H1 (cell line): ENCODE measurements at regions not wholly inside any gene's neighbourhood (a gene's known extent, or its start where the extent isn't known, plus 50 kb on each side); places are given as distances from the start of the nearest gene placed in this dataset.

ENCODE experiments used
- CTCF ChIA-PET: fragments of 300-600 bp; sonication (Branson Sonifier 250); formaldehyde crosslinking; loops from one replicate; lab custom pipeline; 2021; ENCODE audit not compliant: partially characterized antibody; lab: Charles Lee
- POLR2A ChIA-PET: fragments of 300-600 bp; sonication (Branson Sonifier 250); formaldehyde crosslinking; loops from one replicate; lab custom pipeline; 2021; ENCODE audit warnings: inconsistent platforms; ENCODE audit not compliant: partially characterized antibody; lab: Charles Lee
- DNase-seq, 2 experiments: peaks; one replicate each; pipeline versions ENCODE4 v3.0.0 to v3.0.0-alpha.2; 2010 to 2022; ENCODE audit warnings: low spot score in 2 of 2, low read depth in 1 of 2, mixed read lengths in 1 of 2
- FAIRE-seq: peaks from 2 replicates; lab custom pipeline; 2011; peaks lifted over from hg19 to GRCh38; lab: Jason Lieb, UNC
- H2AFZ ChIP-seq: 2 replicates; pipeline ENCODE4 v1.8.1; 2012; ENCODE audit warnings: low read length, inconsistent platforms
- H2AK5ac ChIP-seq: 2 replicates; pipeline ENCODE4 v1.6.1; 2013; ENCODE audit warnings: low read depth, low read length
- H2BK120ac ChIP-seq: replicated peaks from 2 replicates; pipeline ENCODE3; 2013; ENCODE audit warnings: low read depth, low read length, inconsistent platforms
- H2BK12ac ChIP-seq: 2 replicates; pipeline ENCODE4 v1.6.1; 2013; ENCODE audit warnings: low read depth, low read length
- H2BK15ac ChIP-seq: 2 replicates; pipeline ENCODE4 v1.6.1; 2013; ENCODE audit warnings: low read length
- H2BK20ac ChIP-seq: 2 replicates; pipeline ENCODE4 v1.6.1; 2013; ENCODE audit warnings: low read length
- H2BK5ac ChIP-seq: 2 replicates; pipeline ENCODE4 v1.6.1; 2013; ENCODE audit warnings: low read depth, low read length
- H3K14ac ChIP-seq: 2 replicates; pipeline ENCODE4 v1.6.1; 2013; ENCODE audit warnings: inconsistent platforms; ENCODE audit not compliant: insufficient read length
- H3K18ac ChIP-seq: 2 replicates; pipeline ENCODE4 v1.6.1; 2013; ENCODE audit warnings: low read length; ENCODE audit errors: extremely low read depth
- H3K23ac ChIP-seq: 2 replicates; pipeline ENCODE4 v1.6.1; 2013; ENCODE audit warnings: inconsistent platforms; ENCODE audit not compliant: insufficient read length
- H3K23me2 ChIP-seq: 2 replicates; pipeline ENCODE4 v1.6.1; 2013; ENCODE audit warnings: low read depth, low read length
- H3K27ac ChIP-seq: 2 replicates; pipeline ENCODE4 v1.6.1; 2011; ENCODE audit warnings: low read depth, low read length, inconsistent platforms
- H3K27me3 ChIP-seq, 4 experiments: replicated peaks in 1 of 4; 1 replicate in 1 of 4; 2 replicates in 3 of 4; pipeline versions ENCODE4 v1.6.1 to v1.8.1; 2011 to 2013; ENCODE audit warnings: low read length in 3 of 4, mild to moderate bottlenecking in 3 of 4, inconsistent platforms in 2 of 4, mixed read lengths in 2 of 4, moderate library complexity in 1 of 4; ENCODE audit not compliant: control insufficient read depth in 3 of 4, insufficient read depth in 3 of 4; ENCODE audit errors: extremely low read depth in 1 of 4
- H3K36me3 ChIP-seq, 4 experiments: 2 replicates each; pipeline versions ENCODE4 v1.6.1 to v1.8.1; 2011 to 2013; ENCODE audit warnings: mild to moderate bottlenecking in 4 of 4, low read length in 3 of 4, moderate library complexity in 2 of 4, control low read depth in 1 of 4, inconsistent platforms in 1 of 4; ENCODE audit not compliant: insufficient read depth in 4 of 4, control insufficient read depth in 2 of 4
- H3K4ac ChIP-seq: replicated peaks from 2 replicates; pipeline ENCODE3; 2013; ENCODE audit warnings: low read length, low read depth, mixed read lengths, inconsistent platforms; ENCODE audit not compliant: insufficient read length
- H3K4me1 ChIP-seq, 4 experiments: replicated peaks in 1 of 4; 1 replicate in 1 of 4; 2 replicates in 3 of 4; pipeline versions ENCODE4 v1.6.1 to v1.8.1; 2011 to 2013; ENCODE audit warnings: low read length in 3 of 4, inconsistent platforms in 2 of 4, mixed read lengths in 1 of 4; ENCODE audit not compliant: insufficient read depth in 4 of 4, control insufficient read depth in 3 of 4
- H3K4me2 ChIP-seq, 2 experiments: 2 replicates each; pipeline versions ENCODE4 v1.6.1 to v1.8.1; 2011 to 2013; ENCODE audit warnings: low read depth in 2 of 2, low read length in 2 of 2, control low read depth in 1 of 2, inconsistent platforms in 1 of 2, mild to moderate bottlenecking in 1 of 2; ENCODE audit not compliant: insufficient read depth in 1 of 2
- H3K4me3 ChIP-seq, 4 experiments: fragments of 200-600, 300-600 bp in 1 of 4; sonication (generic), shearing (Covaris generic), sonication (Bioruptor Twin) in 1 of 4; 2 replicates each; pipeline versions ENCODE4 v1.5.1 to v1.8.1; 2011 to 2016; ENCODE audit warnings: low read length in 4 of 4, low read depth in 3 of 4, control low read depth in 2 of 4, inconsistent platforms in 2 of 4, mild to moderate bottlenecking in 2 of 4, mixed read lengths in 1 of 4, moderate library complexity in 1 of 4; ENCODE audit not compliant: insufficient read depth in 2 of 4; ENCODE audit errors: extremely low read depth in 1 of 4
- H3K56ac ChIP-seq: replicated peaks from 2 replicates; pipeline ENCODE3; 2013; ENCODE audit warnings: low read depth, mild to moderate bottlenecking, mixed read lengths, low read length, inconsistent platforms; ENCODE audit not compliant: insufficient read length
- H3K79me1 ChIP-seq: 2 replicates; pipeline ENCODE4 v1.6.1; 2013; ENCODE audit warnings: low read depth, low read length, control low read depth
- H3K79me2 ChIP-seq, 2 experiments: 2 replicates each; pipeline versions ENCODE4 v1.6.1 to v1.8.1; 2012 to 2013; ENCODE audit warnings: low read length in 2 of 2, mild to moderate bottlenecking in 2 of 2, inconsistent platforms in 1 of 2; ENCODE audit not compliant: insufficient read depth in 2 of 2, control insufficient read depth in 1 of 2
- H3K9ac ChIP-seq, 4 experiments: replicated peaks in 1 of 4; 1 replicate in 1 of 4; 2 replicates in 3 of 4; pipeline versions ENCODE4 v1.6.1 to v1.8.1; 2011 to 2013; ENCODE audit warnings: low read depth in 3 of 4, low read length in 3 of 4, control low read depth in 2 of 4, mild to moderate bottlenecking in 2 of 4, moderate library complexity in 2 of 4, inconsistent platforms in 1 of 4; ENCODE audit errors: extremely low read depth in 1 of 4
- H3K9me3 ChIP-seq, 2 experiments: 2 replicates each; pipeline versions ENCODE4 v1.6.1 to v1.8.1; 2012 to 2013; ENCODE audit warnings: mild to moderate bottlenecking in 2 of 2, moderate library complexity in 2 of 2, control low read depth in 1 of 2, inconsistent platforms in 1 of 2, low read depth in 1 of 2, low read length in 1 of 2, mixed read lengths in 1 of 2; ENCODE audit not compliant: insufficient read depth in 2 of 2
- H4K20me1 ChIP-seq, 2 experiments: replicated peaks in 1 of 2; 2 replicates each; pipeline versions ENCODE3 to v1.8.1; 2011 to 2013; ENCODE audit warnings: inconsistent platforms in 2 of 2, low read length in 2 of 2, mild to moderate bottlenecking in 1 of 2; ENCODE audit not compliant: insufficient read depth in 2 of 2, control insufficient read depth in 1 of 2
- H4K5ac ChIP-seq: 2 replicates; pipeline ENCODE4 v1.6.1; 2013; ENCODE audit warnings: low read length, low read depth, mixed read lengths, inconsistent platforms; ENCODE audit not compliant: insufficient read length
- H4K8ac ChIP-seq: 2 replicates; pipeline ENCODE4 v1.8.0; 2013; ENCODE audit warnings: mild to moderate bottlenecking, moderate library complexity, low read length, inconsistent platforms; ENCODE audit not compliant: insufficient read depth; ENCODE audit errors: extremely low read depth
- H4K91ac ChIP-seq: replicated peaks from 2 replicates; pipeline ENCODE3; 2013; ENCODE audit warnings: low read length, mixed read lengths, inconsistent platforms; ENCODE audit not compliant: insufficient read length
- BACH1 ChIP-seq: IDR thresholded peaks from 2 replicates; pipeline ENCODE4 v1.6.1; 2012; ENCODE audit warnings: low read length, improper control_type of control experiment
- POU5F1 ChIP-seq: IDR thresholded peaks from 2 replicates; pipeline ENCODE4 v1.6.1; 2011; ENCODE audit warnings: low read depth, mild to moderate bottlenecking, low read length, moderate library complexity
- USF2 ChIP-seq: IDR thresholded peaks from 2 replicates; pipeline ENCODE4 v1.6.1; 2011; ENCODE audit warnings: low read length, improper control_type of control experiment
- WGBS, 2 experiments: shearing (Covaris generic) in 1 of 2; methylation state at CpG; one replicate each; pipeline versions ENCODE4 v1.1.6 to v1.1.7; 2013 to 2015; ENCODE audit warnings: low lambda C conversion rate in 2 of 2, mixed read lengths in 2 of 2, inconsistent platforms in 1 of 2, low coverage in 1 of 2, missing lambda C conversion rate in 1 of 2; ENCODE audit not compliant: insufficient replicate concordance in 2 of 2, insufficient coverage in 1 of 2, insufficient read length in 1 of 2; ENCODE audit errors: extremely low coverage in 1 of 2, missing lambda C conversion rate in 1 of 2; 5-methylcytosine and 5-hydroxymethylcytosine counted together

GRCh38 chr18:10387399-10387798, 67.0 kb upstream of the APCDD1 start:
- no peak for DNase-seq
- Histone ChIP-seq H3K4me2 (no peak overlapping the region), H2AFZ (no peak overlapping the region), H3K27me3 (no peaks in the 10 kb centered on the region), H3K79me1 (no peaks in the 10 kb centered on the region)
- TF ChIP-seq BACH1 (no peak), USF2 (no peak), POU5F1 (no peak)
- TF ChIP-seq, all 59 proteins: peak for 0
- Histone ChIP-seq H3K27ac (no peak overlapping the region), H3K14ac (no peak overlapping the region), H3K23me2 (no peaks in the 10 kb centered on the region), H3K4me3 (no peak overlapping the region), H3K18ac (no peak overlapping the region), H3K23ac (no peak overlapping the region), H3K56ac (no peak overlapping the region), H2BK15ac (no peak overlapping the region), H4K8ac (no peak overlapping the region), H3K4ac (no peak overlapping the region), H2BK5ac (no peak overlapping the region), H3K79me2 (no peaks in the 10 kb centered on the region), H3K4me1 (no peaks in the 10 kb centered on the region), H4K5ac (no peak overlapping the region), H2BK20ac (no peak overlapping the region), H2AK5ac (no peak overlapping the region), H4K91ac (no peak overlapping the region), H3K9ac (no peak overlapping the region), H2BK120ac (no peak overlapping the region), H3K36me3 (no peaks in the 10 kb centered on the region), H2BK12ac (no peak overlapping the region), H4K20me1 (no peaks in the 10 kb centered on the region), H3K9me3 (no peaks in the 10 kb centered on the region)
- no peak for FAIRE-seq
- ChIA-PET CTCF (no interaction called here), POLR2A (interaction anchor here (0.7 kb wide), 1 partner anchor 9 kb away, joined by 3 read pairs; no protein-coding TSS in a partner anchor)
- 95% methylated on average over 3 of the region's 3 CpGs; no CpG with 5 or more reads in 1 of the 2 experiments for WGBS, 2 experiments
